K562 (cell line): ENCODE measurements at regions not wholly inside any gene's neighbourhood (a gene's known extent, or its start where the extent isn't known, plus 50 kb on each side); places are given as distances from the start of the nearest gene placed in this dataset.

ENCODE experiments used
- ATAC-seq: fragments of 200-7000 bp; cut with Tn5 transposase; 3 replicates; pipeline ENCODE4 v1.9.1; 2020; ENCODE audit warnings: moderate library complexity
- BruUV-seq: library from RNA; stranded (reverse); fragments of 400-500 nt; replicated peaks from 2 replicates; lab custom pipeline; 2021; lab: Mats Ljungman, UMichigan
- CTCF ChIA-PET: fragments of 300-600 bp; formaldehyde crosslinking; extraction: SDS; loops from one replicate; lab custom pipeline; 2021; ENCODE audit warnings: low intra/inter-chr PET ratio; lab: Yijun Ruan, JAX
- POLR2A ChIA-PET: fragments of 300-600, 350-650 bp; sonication (Branson Sonifier 250); formaldehyde crosslinking; extraction: SDS; loops from one replicate; lab custom pipeline; 2021; ENCODE audit warnings: antibody characterized with exemption, inconsistent platforms; lab: Yijun Ruan, JAX
- DNase-seq, 4 experiments: peaks; one replicate each; pipeline versions ENCODE4 v3.0.0 to v3.0.0-alpha.2; 2011 to 2018; ENCODE audit warnings: low spot score in 3 of 4, mixed read lengths in 3 of 4; ENCODE audit errors: extremely low read depth in 1 of 4
- FAIRE-seq: peaks from 2 replicates; lab custom pipeline; 2011; peaks lifted over from hg19 to GRCh38; lab: Jason Lieb, UNC
- H2AFZ ChIP-seq: 2 replicates; pipeline ENCODE4 v1.6.0; 2011; ENCODE audit warnings: low read depth, low read length, control low read depth, inconsistent platforms
- H3K27ac ChIP-seq: fragments of 200-600 bp; 3 replicates; pipeline ENCODE4 v1.8.0; 2011; ENCODE audit warnings: low read depth, mild to moderate bottlenecking, control low read depth, inconsistent platforms, low read length, moderate library complexity, mixed read lengths; ENCODE audit errors: extremely low read depth
- H3K27me3 ChIP-seq, 2 experiments: fragments of 300-600 bp in 1 of 2; 2 replicates in 1 of 2; 3 replicates in 1 of 2; pipeline versions ENCODE4 v1.6.0 to v1.8.0; 2011; ENCODE audit warnings: inconsistent platforms in 2 of 2, low read length in 2 of 2, mild to moderate bottlenecking in 1 of 2, mixed read lengths in 1 of 2, moderate library complexity in 1 of 2; ENCODE audit not compliant: control insufficient read depth in 2 of 2, insufficient read depth in 2 of 2
- H3K36me3 ChIP-seq: fragments of 300-600 bp; 3 replicates; pipeline ENCODE4 v1.8.0; 2011; ENCODE audit warnings: mild to moderate bottlenecking, low read length, inconsistent platforms; ENCODE audit not compliant: control insufficient read depth, insufficient read depth
- H3K4me1 ChIP-seq, 2 experiments: fragments of 200-600 bp in 1 of 2; replicated peaks in 1 of 2; 2 replicates in 1 of 2; 3 replicates in 1 of 2; pipeline versions ENCODE4 v1.5.1 to v1.8.0; 2011; ENCODE audit warnings: inconsistent platforms in 2 of 2, low read length in 2 of 2, mild to moderate bottlenecking in 1 of 2, mixed read lengths in 1 of 2, moderate library complexity in 1 of 2; ENCODE audit not compliant: control insufficient read depth in 2 of 2, insufficient read depth in 2 of 2
- H3K4me2 ChIP-seq: 2 replicates; pipeline ENCODE4 v1.6.1; 2011; ENCODE audit warnings: low read length, control low read depth, inconsistent platforms, mixed read lengths; ENCODE audit not compliant: insufficient read depth
- H3K4me3 ChIP-seq: fragments of 200-600 bp; sonication (generic), shearing (Covaris generic); 2 replicates; pipeline ENCODE4 v1.5.1; 2016; ENCODE audit warnings: control low read depth, inconsistent platforms
- H3K79me2 ChIP-seq: fragments of 200-600 bp; 3 replicates; pipeline ENCODE4 v1.8.0; 2011; ENCODE audit warnings: low read length, inconsistent platforms; ENCODE audit not compliant: control insufficient read depth, insufficient read depth
- H3K9ac ChIP-seq, 2 experiments: 2 replicates each; pipeline versions ENCODE4 v1.6.0 to v1.6.1; 2011; ENCODE audit warnings: low read depth in 2 of 2, low read length in 2 of 2, control low read depth in 1 of 2, inconsistent platforms in 1 of 2, mild to moderate bottlenecking in 1 of 2, mixed read lengths in 1 of 2; ENCODE audit not compliant: insufficient read depth in 1 of 2
- H3K9me1 ChIP-seq: one replicate; pipeline ENCODE4 v1.6.0; 2011; ENCODE audit warnings: inconsistent platforms, mild to moderate bottlenecking, low read length, moderate library complexity; ENCODE audit not compliant: control insufficient read depth, insufficient read depth
- H3K9me3 ChIP-seq: replicated peaks from 2 replicates; pipeline ENCODE4 v1.5.1; 2011; ENCODE audit warnings: low read depth, low read length, inconsistent platforms; ENCODE audit not compliant: control insufficient read depth, insufficient read depth
- H4K20me1 ChIP-seq: replicated peaks from 2 replicates; pipeline ENCODE4 v1.6.1; 2011; ENCODE audit warnings: low read length, inconsistent platforms, mixed read lengths; ENCODE audit not compliant: control insufficient read depth, insufficient read depth
- COPS2 ChIP-seq: fragments of 450-650 bp; conservative IDR thresholded peaks from 2 replicates; pipeline ENCODE4 v1.6.1; 2016; ENCODE audit warnings: mild to moderate bottlenecking, moderate library complexity
- CSDE1 ChIP-seq, 2 experiments: fragments of 450-650 bp; IDR thresholded peaks; 2 replicates each; pipeline ENCODE4 v1.6.1; 2016; ENCODE audit warnings: mild to moderate bottlenecking in 1 of 2
- DPF2 ChIP-seq: fragments of 450-650 bp; IDR thresholded peaks from 2 replicates; pipeline ENCODE4 v1.6.1; 2016
- HDGF ChIP-seq: fragments of 450-650 bp; IDR thresholded peaks from 2 replicates; pipeline ENCODE4 v1.6.1; 2016
- MEF2D ChIP-seq: conservative IDR thresholded peaks from 2 replicates; pipeline ENCODE4 v1.6.1; 2016; ENCODE audit warnings: low read depth, missing genetic modification characterization, missing compliant biosample characterization
- NCOA4 ChIP-seq: fragments of 450-650 bp; IDR thresholded peaks from 2 replicates; pipeline ENCODE4 v1.6.1; 2018; ENCODE audit warnings: mild to moderate bottlenecking; ENCODE audit not compliant: partially characterized antibody
- POLR3G ChIP-seq: IDR thresholded peaks from 2 replicates; pipeline ENCODE4 v1.6.1; 2011; ENCODE audit not compliant: insufficient read length, insufficient replicate concordance; ENCODE audit errors: extremely low read depth
- POU5F1 ChIP-seq: fragments of 150-350 bp; IDR thresholded peaks from 2 replicates; pipeline ENCODE4 v1.6.1; 2014; ENCODE audit warnings: borderline replicate concordance, low read length, low read depth, mild to moderate bottlenecking; ENCODE audit not compliant: partially characterized antibody
- SOX6 ChIP-seq: fragments of 450-650 bp; IDR thresholded peaks from 2 replicates; pipeline ENCODE4 v1.6.1; 2014; ENCODE audit warnings: mild to moderate bottlenecking
- TBL1XR1 ChIP-seq, 2 experiments: IDR thresholded peaks; 2 replicates each; pipeline ENCODE4 v1.6.1; 2012; ENCODE audit warnings: improper control_type of control experiment in 2 of 2, low read length in 2 of 2, mild to moderate bottlenecking in 1 of 2
- TOE1 ChIP-seq, 2 experiments: fragments of 450-650 bp in 1 of 2; sonication (generic) in 1 of 2; formaldehyde crosslinking in 1 of 2; IDR thresholded peaks; 2 replicates each; pipeline versions ENCODE4 v1.7.1 to v1.8.0; 2016 to 2022; ENCODE audit warnings: borderline replicate concordance in 2 of 2, mild to moderate bottlenecking in 2 of 2, antibody characterized with exemption in 1 of 2, inconsistent platforms in 1 of 2, low read depth in 1 of 2, missing genetic modification reagents in 1 of 2, moderate library complexity in 1 of 2
- TRIM24 ChIP-seq, 2 experiments: fragments of 450-650 bp; IDR thresholded peaks; 2 replicates each; pipeline ENCODE4 v1.6.1; 2016
- USF1 ChIP-seq: sonication (generic); formaldehyde crosslinking; IDR thresholded peaks from 2 replicates; pipeline ENCODE4 v1.9.0; 2022; ENCODE audit warnings: mild to moderate bottlenecking, missing genetic modification reagents
- ZNF197 ChIP-seq: fragments of 200-800 bp; sonication (Bioruptor generic); IDR thresholded peaks from 2 replicates; pipeline ENCODE4 v1.6.1; 2016; ENCODE audit warnings: low read depth, missing genetic modification characterization, missing compliant biosample characterization
- ZNF584 ChIP-seq: fragments of 200-800 bp; sonication (Bioruptor generic); IDR thresholded peaks from 2 replicates; pipeline ENCODE4 v1.6.1; 2016; ENCODE audit warnings: low read depth, mild to moderate bottlenecking, missing genetic modification characterization, missing compliant biosample characterization
- ZNF766 ChIP-seq: fragments of 200-800 bp; sonication (Bioruptor generic); conservative IDR thresholded peaks from 2 replicates; pipeline ENCODE4 v1.6.1; 2016; ENCODE audit warnings: missing genetic modification characterization, missing compliant biosample characterization
- ZSCAN32 ChIP-seq: fragments of 450-650 bp; formaldehyde crosslinking; IDR thresholded peaks from 2 replicates; pipeline ENCODE4 v1.4.0; 2020; ENCODE audit warnings: mild to moderate bottlenecking, moderate library complexity
- WGBS: fragments of 100-300 bp; shearing (Covaris generic); methylation state at CpG from one replicate; pipeline ENCODE4 v1.1.6; 2016; ENCODE audit warnings: low coverage, mixed read lengths; ENCODE audit not compliant: insufficient coverage; ENCODE audit errors: missing lambda C conversion rate; 5-methylcytosine and 5-hydroxymethylcytosine counted together
- in situ Hi-C: fragments of 300-500 bp; cut with MboI; formaldehyde crosslinking; loops from 4 replicates; pipeline ENCODE4 v1.15.0; 2018; ENCODE audit warnings: inconsistent platforms, mixed read lengths
- intact Hi-C: fragments of 100-400 bp; cut with micrococcal nuclease; formaldehyde crosslinking; loops from 2 replicates; pipeline ENCODE4 v1.14.2; 2022
- TF ChIP-seq, protein P1 (sequence below): fragments of 250-450 bp; sonication (Bioruptor Pico); IDR thresholded peaks from 2 replicates; pipeline ENCODE4 v1.5.0; 2021

DNA sequence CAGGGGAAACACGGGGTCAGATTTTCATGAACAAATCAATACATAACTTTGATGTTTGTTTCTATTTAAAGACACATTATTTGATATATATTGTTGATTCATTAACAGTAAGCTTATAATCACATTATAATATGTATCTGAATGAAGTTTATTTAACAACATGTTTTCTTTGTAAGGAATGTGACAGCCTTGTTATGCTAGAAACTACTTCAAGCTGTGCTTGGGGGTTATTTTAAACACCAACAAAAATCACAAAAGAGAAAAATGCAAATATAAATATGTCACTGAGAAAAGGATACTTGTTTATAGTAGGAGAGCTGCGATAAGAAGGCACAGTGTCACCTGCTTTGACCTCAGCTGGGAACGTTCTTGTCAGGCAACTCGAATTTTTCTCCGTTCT lies 354.6 kb upstream of the AGA start:
- Histone ChIP-seq H3K27ac (no peak overlapping the region), H3K79me2 (no peaks in the 10 kb centered on the region), H3K9ac (no peak overlapping the region), H3K9me3 (no peaks in the 10 kb centered on the region; the same call in 1 of the 2 replicates), H2AFZ (no peak overlapping the region), H3K27me3 (no peaks in the 10 kb centered on the region), H4K20me1 (no peaks in the 10 kb centered on the region), H3K36me3 (no peaks in the 10 kb centered on the region), H3K4me1 (no peaks in the 10 kb centered on the region), H3K4me2 (no peak overlapping the region), H3K9me1 (no peaks in the 10 kb centered on the region), H3K4me3 (no peak overlapping the region)
- intact Hi-C loops, result no loop called here
- ATAC-seq, result no peak
- no TSS peak for BruUV-seq
- ChIA-PET POLR2A (no interaction called here), CTCF (no interaction called here)
- no peak for FAIRE-seq
- in situ Hi-C loops, result no loop called here
- 4% methylated on average over 5 of the region's 5 CpGs for WGBS
- TF ChIP-seq ZNF197 (CRISPR knock-in tag), result no peak
- no peak for TF ChIP-seq DPF2
- TF ChIP-seq ZNF766 (CRISPR knock-in tag), result no peak
- no peak for TF ChIP-seq ZSCAN32 (CRISPR knock-in tag)
- TF ChIP-seq TRIM24 (IDR thresholded peaks at IDR 0.05), result no peak
- TF ChIP-seq TBL1XR1 (IDR thresholded peaks at IDR 0.05; ENCODE audit: low read length in 2 of 2), result no peak
- no peak for TF ChIP-seq USF1 (CRISPR knock-in tag)
- no peak for TF ChIP-seq CSDE1 (IDR thresholded peaks at IDR 0.05)
- TF ChIP-seq MEF2D (tag), result no peak
- TF ChIP-seq NCOA4, result no peak
- no peak for TF ChIP-seq TOE1 (IDR thresholded peaks at IDR 0.05; ENCODE audit: borderline replicate concordance)
- no peak for TF ChIP-seq TOE1 (CRISPR knock-in tag; IDR thresholded peaks at IDR 0.05; ENCODE audit: borderline replicate concordance, low read depth)
- no peak for TF ChIP-seq ZNF584 (CRISPR knock-in tag)
- no peak for TF ChIP-seq SOX6
- TF ChIP-seq, protein P1, sequence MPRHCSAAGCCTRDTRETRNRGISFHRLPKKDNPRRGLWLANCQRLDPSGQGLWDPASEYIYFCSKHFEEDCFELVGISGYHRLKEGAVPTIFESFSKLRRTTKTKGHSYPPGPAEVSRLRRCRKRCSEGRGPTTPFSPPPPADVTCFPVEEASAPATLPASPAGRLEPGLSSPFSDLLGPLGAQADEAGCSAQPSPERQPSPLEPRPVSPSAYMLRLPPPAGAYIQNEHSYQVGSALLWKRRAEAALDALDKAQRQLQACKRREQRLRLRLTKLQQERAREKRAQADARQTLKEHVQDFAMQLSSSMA (CRISPR knock-in tag), result no peak
- no peak for TF ChIP-seq COPS2
- TF ChIP-seq POLR3G, result no peak
- no peak for TF ChIP-seq HDGF
- TF ChIP-seq POU5F1, result no peak
- DNase-seq, result no peak
